Esophagus squamous epithelium (tissue), 5 donors: ENCODE measurements at regions not wholly inside any gene's neighbourhood (a gene's known extent, or its start where the extent isn't known, plus 50 kb on each side); places are given as distances from the start of the nearest gene placed in this dataset.
A peak's percentile ranks its signal among the peaks of the same experiment; 100 is the strongest.

Source experiments
- DNase-seq: peaks from one replicate; lab custom pipeline; 2025; lab: John Stamatoyannopoulos, UW
- H3K27ac ChIP-seq, 4 donors: fragments of 200-600 bp; sonication (generic); one replicate each; pipeline ENCODE4 v1.5.1; 2016 to 2019; ENCODE audit warnings: mild to moderate bottlenecking in 1 of 4
- H3K27me3 ChIP-seq, 4 donors: fragments of 200-600 bp; sonication (generic); 1 replicate in 3 of 4; 2 replicates in 1 of 4; pipeline versions ENCODE4 v1.5.1 to v1.6.0; 2017 to 2021; ENCODE audit warnings: antibody characterized with exemption in 1 of 4
- H3K36me3 ChIP-seq, 3 donors: fragments of 200-600 bp; sonication (generic); one replicate each; pipeline ENCODE4 v1.5.1; 2016 to 2019
- H3K4me1 ChIP-seq, 3 donors: fragments of 200-600 bp; sonication (generic); one replicate each; pipeline ENCODE4 v1.5.1; 2017 to 2019
- H3K4me3 ChIP-seq, 4 donors: fragments of 200-600 bp; sonication (generic); 1 replicate in 3 of 4; 2 replicates in 1 of 4; pipeline ENCODE4 v1.5.1; 2016 to 2019; ENCODE audit warnings: mild to moderate bottlenecking in 2 of 4, moderate library complexity in 1 of 4
- H3K9me3 ChIP-seq, 3 donors: fragments of 200-600 bp; sonication (generic); one replicate each; pipeline ENCODE4 v1.5.1; 2016 to 2019
- CTCF ChIP-seq, 6 experiments: fragments of 450-650 bp in 4 of 6; fragments of 200-600 bp in 2 of 6; sonication (generic) in 2 of 6; IDR thresholded peaks; one replicate each; pipeline ENCODE4 v1.5.1; 2016 to 2019; ENCODE audit warnings: antibody characterized with exemption in 6 of 6, mild to moderate bottlenecking in 4 of 6, moderate library complexity in 4 of 6
- POLR2A ChIP-seq, 4 donors: fragments of 450-650 bp; IDR thresholded peaks; one replicate each; pipeline ENCODE4 v1.6.1; 2017; ENCODE audit warnings: antibody characterized with exemption in 4 of 4, mild to moderate bottlenecking in 4 of 4, moderate library complexity in 3 of 4
- WGBS, 2 donors: methylation state at CpG; one replicate each; pipeline ENCODE4 v1.1.5; 2018; 5-methylcytosine and 5-hydroxymethylcytosine counted together
- intact Hi-C: fragments of 100-400 bp; cut with DNase I; formaldehyde crosslinking; loops from one replicate; pipeline ENCODE4 v1.15.0; 2022
- donor health status: DM: yes; HTN: yes; CAD: no.

- DNase-seq = no peak
- intact Hi-C loops = no loop called here
- WGBS, 2 donors = 65 to 83% methylated on average over 6 to 7 of the region's 8 CpGs
- TF ChIP-seq POLR2A (IDR thresholded peaks at IDR 0.05) (no peak), CTCF (IDR thresholded peaks at IDR 0.05) (no peak)
- H3K36me3 ChIP-seq = no peaks in the 10 kb centered on the region
- H3K27me3 ChIP-seq = no peaks in the 10 kb centered on the region
- no peak overlapping the region for H3K4me3 ChIP-seq
- no peaks in the 10 kb centered on the region for H3K4me1 ChIP-seq
- H3K27ac ChIP-seq = peak overlapping the region in 1 of 4 donors; percentile 28
- H3K9me3 ChIP-seq = no peaks in the 10 kb centered on the region
These were observed 88.3 kb upstream of the CHST15 start for GRCh38 chr10:124181656-124182055.

GRCh38 chr10:124180947-124181549 is 87.7 kb upstream of the CHST15 start:
- TF ChIP-seq CTCF (IDR thresholded peaks at IDR 0.05) (no peak), POLR2A (IDR thresholded peaks at IDR 0.05) (no peak)
- Histone ChIP-seq H3K27me3 (no peaks in the 10 kb centered on the region), H3K27ac (no peak overlapping the region), H3K4me1 (no peaks in the 10 kb centered on the region), H3K4me3 (no peak overlapping the region), H3K9me3 (no peaks in the 10 kb centered on the region), H3K36me3 (no peaks in the 10 kb centered on the region)
- DNase-seq = no peak
- WGBS, 2 donors = 89 to 91% methylated on average over 8 to 10 of the region's 10 CpGs
- intact Hi-C loops = no loop called here

GRCh38 chr10:124180044-124180745 is 86.8 kb upstream of the CHST15 start:
- DNase-seq = no peak
- H3K27ac ChIP-seq = no peak overlapping the region
- H3K4me3 ChIP-seq = no peak overlapping the region
- no peaks in the 10 kb centered on the region for H3K27me3 ChIP-seq
- no peaks in the 10 kb centered on the region for H3K4me1 ChIP-seq
- no peaks in the 10 kb centered on the region for H3K9me3 ChIP-seq
- WGBS, 2 donors = 69 to 75% methylated on average over 7 of the region's 8 CpGs
- TF ChIP-seq CTCF (IDR thresholded peaks at IDR 0.05) = no peak
- no peak for TF ChIP-seq POLR2A (IDR thresholded peaks at IDR 0.05)
- intact Hi-C loops = no loop called here
- no peaks in the 10 kb centered on the region for H3K36me3 ChIP-seq

GRCh38 chr10:124179308-124180043 is 86.1 kb upstream of the CHST15 start:
- Histone ChIP-seq H3K27ac (no peak overlapping the region), H3K27me3 (no peaks in the 10 kb centered on the region), H3K4me3 (no peak overlapping the region), H3K36me3 (no peaks in the 10 kb centered on the region), H3K9me3 (no peaks in the 10 kb centered on the region), H3K4me1 (no peaks in the 10 kb centered on the region)
- TF ChIP-seq CTCF (IDR thresholded peaks at IDR 0.05) (no peak), POLR2A (IDR thresholded peaks at IDR 0.05) (no peak)
- WGBS, 2 donors = 87 to 97% methylated on average over 3 of the region's 3 CpGs
- intact Hi-C loops = no loop called here
- no peak for DNase-seq

- intact Hi-C loops = no loop called here
- Histone ChIP-seq H3K36me3 (no peaks in the 10 kb centered on the region), H3K9me3 (no peaks in the 10 kb centered on the region), H3K4me3 (no peak overlapping the region), H3K27me3 (no peaks in the 10 kb centered on the region), H3K4me1 (no peaks in the 10 kb centered on the region), H3K27ac (no peak overlapping the region)
- DNase-seq = no peak
- 77 to 89% methylated on average over 4 to 5 of the region's 5 CpGs for WGBS, 2 donors
- no peak for TF ChIP-seq CTCF (IDR thresholded peaks at IDR 0.05)
- no peak for TF ChIP-seq POLR2A (IDR thresholded peaks at IDR 0.05)
These were observed 83.8 kb upstream of the CHST15 start for GRCh38 chr10:124177180-124177518.
